GM13977 (cell line): ENCODE measurements at regions not wholly inside any gene's neighbourhood (a gene's known extent, or its start where the extent isn't known, plus 50 kb on each side); places are given as distances from the start of the nearest gene placed in this dataset.

ENCODE experiments used
- DNase-seq: peaks from one replicate; pipeline ENCODE4 v3.0.0; 2012; ENCODE audit warnings: low spot score
- CTCF ChIP-seq: IDR thresholded peaks from 2 replicates; pipeline ENCODE4 v1.5.1; 2012; ENCODE audit warnings: mild to moderate bottlenecking, control low read depth; ENCODE audit not compliant: insufficient read depth; ENCODE audit errors: extremely low read depth, missing control alignments
- in situ Hi-C: fragments of 300-500 bp; cut with MboI; formaldehyde crosslinking; loops from one replicate; pipeline ENCODE4 v1.12.0; 2022; ENCODE audit warnings: low sequenced_read_pairs, low pct_unique_long_range_greater_than_20kb, mixed read lengths, inconsistent platforms; ENCODE audit not compliant: unreplicated experiment

- TF ChIP-seq CTCF, result no peak
- in situ Hi-C loops, result no loop called here
- no peak for DNase-seq
These were observed 427.1 kb downstream of the DTWD2 start for GRCh38 chr5:118561235-118561634.

- no peak for TF ChIP-seq CTCF
- in situ Hi-C loops, result no loop called here
- DNase-seq, result no peak
These were observed 429.5 kb downstream of the DTWD2 start for GRCh38 chr5:118558871-118559270.

- TF ChIP-seq CTCF, result no peak
- no peak for DNase-seq
- in situ Hi-C loops, result no loop called here
These were observed 431.1 kb downstream of the DTWD2 start for GRCh38 chr5:118557251-118557661.

GRCh38 chr5:118556792-118557191 is 431.6 kb downstream of the DTWD2 start:
- in situ Hi-C loops, result no loop called here
- no peak for TF ChIP-seq CTCF
- no peak for DNase-seq

GRCh38 chr5:118555727-118556126 is 432.6 kb downstream of the DTWD2 start:
- DNase-seq, result no peak
- no peak for TF ChIP-seq CTCF
- in situ Hi-C loops, result no loop called here

- in situ Hi-C loops, result no loop called here
- no peak for DNase-seq
- no peak for TF ChIP-seq CTCF
These were observed 433.4 kb downstream of the DTWD2 start for GRCh38 chr5:118554981-118555380.

GRCh38 chr5:118554241-118554640 is 434.1 kb downstream of the DTWD2 start:
- in situ Hi-C loops, result no loop called here
- no peak for DNase-seq
- no peak for TF ChIP-seq CTCF
